HG03196 (cell line): ENCODE measurements at regions not wholly inside any gene's neighbourhood (a gene's known extent, or its start where the extent isn't known, plus 50 kb on each side); places are given as distances from the start of the nearest gene placed in this dataset.
"Not testable (repeated sequence)": the region's sequence is repeated elsewhere in the genome, so short reads cannot be mapped to it uniquely, and the experiment has no call there.

Experiments
- ATAC-seq: cut with Tn5 transposase; IDR thresholded peaks from one replicate; pipeline ENCODE4 v1.9.1; 2021; ENCODE audit not compliant: unreplicated experiment

GRCh38 chr9:2390028-2390427 lies 231.6 kb upstream of the VLDLR start:
- no peak for ATAC-seq

- not testable (repeated sequence) for ATAC-seq
These were observed 230.0 kb upstream of the VLDLR start for GRCh38 chr9:2391509-2392132.

GRCh38 chr9:2394087-2394741 lies 227.4 kb upstream of the VLDLR start:
- not testable (repeated sequence) for ATAC-seq

- ATAC-seq, result no peak
These were observed 225.6 kb upstream of the VLDLR start for GRCh38 chr9:2395814-2396612.

- no peak for ATAC-seq
These were observed 224.8 kb upstream of the VLDLR start for GRCh38 chr9:2396622-2397285.

- not testable (repeated sequence) for ATAC-seq
These were observed 223.7 kb upstream of the VLDLR start for GRCh38 chr9:2397875-2398274.

GRCh38 chr9:2401746-2402145 lies 219.8 kb upstream of the VLDLR start:
- not testable (repeated sequence) for ATAC-seq

- ATAC-seq, result no peak
These were observed 217.9 kb upstream of the VLDLR start for GRCh38 chr9:2403701-2404100.

GRCh38 chr9:2406252-2406651 lies 215.3 kb upstream of the VLDLR start:
- no peak for ATAC-seq

- ATAC-seq, result no peak
These were observed 214.1 kb upstream of the VLDLR start for GRCh38 chr9:2407450-2407849.

- no peak for ATAC-seq
These were observed 209.9 kb upstream of the VLDLR start for GRCh38 chr9:2411459-2412215.

- ATAC-seq, result no peak
These were observed 208.3 kb upstream of the VLDLR start for GRCh38 chr9:2413160-2413805.

GRCh38 chr9:2414465-2414864 lies 207.1 kb upstream of the VLDLR start:
- no peak for ATAC-seq

- ATAC-seq, result no peak
These were observed 206.3 kb upstream of the VLDLR start for GRCh38 chr9:2415326-2415725.

GRCh38 chr9:2417730-2418129 lies 203.9 kb upstream of the VLDLR start:
- no peak for ATAC-seq

GRCh38 chr9:2418619-2419018 lies 203.0 kb upstream of the VLDLR start:
- no peak for ATAC-seq

GRCh38 chr9:2419347-2419746 lies 202.2 kb upstream of the VLDLR start:
- ATAC-seq, result no peak

GRCh38 chr9:2420543-2420942 lies 201.0 kb upstream of the VLDLR start:
- ATAC-seq, result no peak

- no peak for ATAC-seq
These were observed 197.0 kb upstream of the VLDLR start for GRCh38 chr9:2424619-2425033.

- ATAC-seq, result no peak
These were observed 195.9 kb upstream of the VLDLR start for GRCh38 chr9:2425676-2426075.
